WERI-Rb-1 (cell line): ENCODE measurements at regions not wholly inside any gene's neighbourhood (a gene's known extent, or its start where the extent isn't known, plus 50 kb on each side); places are given as distances from the start of the nearest gene placed in this dataset.

Experiments
- DNase-seq: peaks from one replicate; pipeline ENCODE4 v3.0.0-alpha.2; 2020
- H3K27ac ChIP-seq: fragments of 250-450 bp; sonication (Bioruptor Pico); 2 replicates; pipeline ENCODE4 v1.5.1; 2020; ENCODE audit warnings: mild to moderate bottlenecking, moderate library complexity
- H3K27me3 ChIP-seq: fragments of 250-450 bp; sonication (Bioruptor Pico); 2 replicates; pipeline ENCODE4 v1.5.1; 2021; ENCODE audit warnings: mild to moderate bottlenecking, low read depth, moderate library complexity; ENCODE audit not compliant: insufficient read depth, severe bottlenecking
- H3K36me3 ChIP-seq: fragments of 250-450 bp; sonication (Bioruptor Pico); 2 replicates; pipeline ENCODE4 v1.5.1; 2020; ENCODE audit warnings: mild to moderate bottlenecking, moderate library complexity
- H3K4me3 ChIP-seq: 2 replicates; pipeline ENCODE4 v1.5.1; 2011; ENCODE audit warnings: low read depth, mild to moderate bottlenecking, control low read depth, low read length
- H3K9me3 ChIP-seq: fragments of 250-450 bp; sonication (Bioruptor Pico); 2 replicates; pipeline ENCODE4 v1.5.1; 2021; ENCODE audit warnings: mild to moderate bottlenecking, moderate library complexity; ENCODE audit not compliant: severe bottlenecking
- CTCF ChIP-seq: IDR thresholded peaks from 2 replicates; pipeline ENCODE4 v1.5.1; 2011; ENCODE audit warnings: low read depth, mild to moderate bottlenecking, control low read depth, inconsistent platforms, low read length

DNA sequence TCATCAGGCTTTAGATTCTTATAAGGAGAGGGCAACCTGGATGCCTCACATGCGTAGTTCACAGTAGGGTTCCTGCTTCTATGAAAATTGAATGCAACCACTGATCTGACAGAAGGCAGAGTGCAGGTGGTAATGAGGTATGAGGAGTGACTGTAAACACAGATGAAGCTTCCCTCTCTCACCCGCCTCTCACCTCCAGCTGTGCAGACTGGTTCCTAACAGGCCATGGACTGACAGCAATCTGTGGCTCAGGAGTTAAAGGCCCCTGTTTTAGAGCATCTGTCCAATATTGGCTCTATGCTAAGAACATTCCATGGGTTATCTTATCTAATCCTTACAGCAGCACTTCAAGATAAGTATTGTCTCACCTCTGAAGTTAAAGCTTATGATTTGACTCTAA lies 213.5 kb upstream of the NRP1 start:
- Histone ChIP-seq H3K27ac (no peak overlapping the region), H3K27me3 (no peaks in the 10 kb centered on the region), H3K9me3 (no peaks in the 10 kb centered on the region), H3K36me3 (no peaks in the 10 kb centered on the region), H3K4me3 (no peak overlapping the region)
- no peak for DNase-seq
- TF ChIP-seq CTCF, result no peak

- H3K9me3 ChIP-seq, result no peaks in the 10 kb centered on the region
- TF ChIP-seq CTCF, result no peak
- H3K27me3 ChIP-seq, result no peaks in the 10 kb centered on the region
- no peak for DNase-seq
- no peak overlapping the region for H3K27ac ChIP-seq
- no peaks in the 10 kb centered on the region for H3K36me3 ChIP-seq
- H3K4me3 ChIP-seq, result no peak overlapping the region
Observed at GRCh38 chr10:33546031-33546430, 211.6 kb upstream of the NRP1 start.

GRCh38 chr10:33542752-33543505 lies 208.5 kb upstream of the NRP1 start:
- Histone ChIP-seq H3K27me3 (no peaks in the 10 kb centered on the region), H3K9me3 (no peaks in the 10 kb centered on the region), H3K27ac (no peak overlapping the region), H3K4me3 (no peak overlapping the region), H3K36me3 (no peaks in the 10 kb centered on the region)
- no peak for TF ChIP-seq CTCF
- DNase-seq, result no peak

- Histone ChIP-seq H3K27me3 (no peaks in the 10 kb centered on the region), H3K36me3 (no peaks in the 10 kb centered on the region), H3K27ac (no peak overlapping the region), H3K4me3 (no peak overlapping the region), H3K9me3 (no peaks in the 10 kb centered on the region)
- DNase-seq, result no peak
- TF ChIP-seq CTCF, result no peak
Observed at GRCh38 chr10:33539116-33539515, 204.6 kb upstream of the NRP1 start.

- DNase-seq, result no peak
- Histone ChIP-seq H3K36me3 (no peaks in the 10 kb centered on the region), H3K27ac (no peak overlapping the region), H3K27me3 (no peaks in the 10 kb centered on the region), H3K9me3 (no peaks in the 10 kb centered on the region), H3K4me3 (no peak overlapping the region)
- no peak for TF ChIP-seq CTCF
Observed at GRCh38 chr10:33537066-33537465, 202.6 kb upstream of the NRP1 start.

GRCh38 chr10:33536508-33536907 lies 202.0 kb upstream of the NRP1 start:
- TF ChIP-seq CTCF, result no peak
- Histone ChIP-seq H3K4me3 (no peak overlapping the region), H3K27me3 (no peaks in the 10 kb centered on the region), H3K9me3 (no peaks in the 10 kb centered on the region), H3K36me3 (no peaks in the 10 kb centered on the region), H3K27ac (no peak overlapping the region)
- DNase-seq, result no peak
